ENCODE measurements at regions not wholly inside any gene's neighbourhood (a gene's known extent, or its start where the extent isn't known, plus 50 kb on each side); places are given as distances from the start of the nearest gene placed in this dataset.

GRCh38 chr5:130975847-130976246 is 189.2 kb downstream of the HINT1 start:
- no peak overlapping the region for H3K9ac ChIP-seq (ENCODE audit: low read depth in 2 of 2, low read length in 2 of 2)
- no peaks in the 10 kb centered on the region for H3K27me3 ChIP-seq
- DNase-seq: peak; percentile 48
- no peaks in the 10 kb centered on the region for H3K9me3 ChIP-seq
- H3K36me3 ChIP-seq: no peaks in the 10 kb centered on the region
- H3K4me1 ChIP-seq: no peaks in the 10 kb centered on the region
- H3K27ac ChIP-seq: no peak overlapping the region
- no peak for TF ChIP-seq CTCF (IDR thresholded peaks at IDR 0.05)
- H3K4me3 ChIP-seq: no peak overlapping the region
- intact Hi-C loops (cut with DNase I): no loop called here

- intact Hi-C loops (cut with DNase I): no loop called here
- H3K9me3 ChIP-seq: no peaks in the 10 kb centered on the region
- H3K27me3 ChIP-seq: no peaks in the 10 kb centered on the region
- no peaks in the 10 kb centered on the region for H3K4me1 ChIP-seq
- H3K27ac ChIP-seq: no peak overlapping the region
- no peak for TF ChIP-seq CTCF (IDR thresholded peaks at IDR 0.05)
- no peak overlapping the region for H3K9ac ChIP-seq (ENCODE audit: low read depth in 2 of 2, low read length in 2 of 2)
- H3K4me3 ChIP-seq: no peak overlapping the region
- DNase-seq: peak; percentile 51
- H3K36me3 ChIP-seq: no peaks in the 10 kb centered on the region
Observed at GRCh38 chr5:130975299-130975698, 189.8 kb downstream of the HINT1 start.

GRCh38 chr5:130974021-130974683 is 190.9 kb downstream of the HINT1 start:
- intact Hi-C loops (cut with DNase I): no loop called here
- no peak overlapping the region for H3K4me3 ChIP-seq
- H3K27ac ChIP-seq: no peak overlapping the region
- no peaks in the 10 kb centered on the region for H3K4me1 ChIP-seq
- DNase-seq: no peak
- H3K36me3 ChIP-seq: no peaks in the 10 kb centered on the region
- no peak for TF ChIP-seq CTCF (IDR thresholded peaks at IDR 0.05)
- H3K9me3 ChIP-seq: no peaks in the 10 kb centered on the region
- H3K27me3 ChIP-seq: no peaks in the 10 kb centered on the region
- no peak overlapping the region for H3K9ac ChIP-seq (ENCODE audit: low read depth in 2 of 2, low read length in 2 of 2)

- Histone ChIP-seq H3K9me3 (no peaks in the 10 kb centered on the region), H3K27ac (no peak overlapping the region), H3K9ac (ENCODE audit: low read depth in 2 of 2, low read length in 2 of 2) (no peak overlapping the region), H3K36me3 (no peaks in the 10 kb centered on the region), H3K27me3 (no peaks in the 10 kb centered on the region), H3K4me3 (no peak overlapping the region), H3K4me1 (no peaks in the 10 kb centered on the region)
- no peak for DNase-seq
- TF ChIP-seq CTCF (IDR thresholded peaks at IDR 0.05): no peak
- intact Hi-C loops (cut with DNase I): no loop called here
Observed at GRCh38 chr5:130966990-130967525, 198.0 kb downstream of the HINT1 start.

- TF ChIP-seq CTCF (IDR thresholded peaks at IDR 0.05): no peak
- H3K9me3 ChIP-seq: no peaks in the 10 kb centered on the region
- intact Hi-C loops (cut with DNase I): no loop called here
Observed at GRCh38 chr5:130965920-130966319, 199.1 kb downstream of the HINT1 start.

More at GRCh38 chr5:130965920-130966319, 199.1 kb downstream of the HINT1 start:
- Histone ChIP-seq H3K27ac (no peak overlapping the region), H3K4me3 (no peak overlapping the region), H3K36me3 (no peaks in the 10 kb centered on the region), H3K4me1 (no peaks in the 10 kb centered on the region), H3K27me3 (no peaks in the 10 kb centered on the region), H3K9ac (ENCODE audit: low read depth in 2 of 2, low read length in 2 of 2) (no peak overlapping the region)
- DNase-seq: no peak

All from colonic mucosa (tissue), 4 donors.